ENCODE measurements at regions not wholly inside any gene's neighbourhood (a gene's known extent, or its start where the extent isn't known, plus 50 kb on each side); places are given as distances from the start of the nearest gene placed in this dataset.
"Not testable (repeated sequence)": the region's sequence is repeated elsewhere in the genome, so short reads cannot be mapped to it uniquely, and the experiment has no call there.

DNA sequence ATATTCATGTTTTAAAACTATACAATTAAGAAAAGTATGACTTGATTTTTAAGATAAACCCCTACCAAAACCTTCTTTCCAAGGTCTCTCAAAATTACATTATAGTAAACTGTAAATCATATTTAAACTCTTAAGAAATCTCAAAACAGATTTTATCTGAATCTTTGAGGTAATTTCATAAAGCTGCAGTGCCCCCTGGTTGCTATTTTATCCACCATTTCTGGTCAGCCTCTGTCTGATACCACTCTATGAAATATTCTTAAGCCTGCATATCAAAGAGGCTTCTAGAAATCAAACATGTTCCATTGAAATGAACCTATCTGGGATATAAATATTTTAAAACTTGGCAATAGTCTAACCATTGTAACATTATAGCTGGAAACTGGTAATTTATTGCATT is 317.3 kb downstream of the COL11A1 start:
- Mint-ChIP-seq H3K36me3 (ENCODE audit: low read depth, unreplicated experiment) (no peaks in the 10 kb centered on the region), H3K27me3 (ENCODE audit: unreplicated experiment) (no peaks in the 10 kb centered on the region)
- TF ChIP-seq, protein P1, sequence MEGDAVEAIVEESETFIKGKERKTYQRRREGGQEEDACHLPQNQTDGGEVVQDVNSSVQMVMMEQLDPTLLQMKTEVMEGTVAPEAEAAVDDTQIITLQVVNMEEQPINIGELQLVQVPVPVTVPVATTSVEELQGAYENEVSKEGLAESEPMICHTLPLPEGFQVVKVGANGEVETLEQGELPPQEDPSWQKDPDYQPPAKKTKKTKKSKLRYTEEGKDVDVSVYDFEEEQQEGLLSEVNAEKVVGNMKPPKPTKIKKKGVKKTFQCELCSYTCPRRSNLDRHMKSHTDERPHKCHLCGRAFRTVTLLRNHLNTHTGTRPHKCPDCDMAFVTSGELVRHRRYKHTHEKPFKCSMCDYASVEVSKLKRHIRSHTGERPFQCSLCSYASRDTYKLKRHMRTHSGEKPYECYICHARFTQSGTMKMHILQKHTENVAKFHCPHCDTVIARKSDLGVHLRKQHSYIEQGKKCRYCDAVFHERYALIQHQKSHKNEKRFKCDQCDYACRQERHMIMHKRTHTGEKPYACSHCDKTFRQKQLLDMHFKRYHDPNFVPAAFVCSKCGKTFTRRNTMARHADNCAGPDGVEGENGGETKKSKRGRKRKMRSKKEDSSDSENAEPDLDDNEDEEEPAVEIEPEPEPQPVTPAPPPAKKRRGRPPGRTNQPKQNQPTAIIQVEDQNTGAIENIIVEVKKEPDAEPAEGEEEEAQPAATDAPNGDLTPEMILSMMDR (IDR thresholded peaks at IDR 0.05; ENCODE audit: unreplicated experiment), result no peak

DNA sequence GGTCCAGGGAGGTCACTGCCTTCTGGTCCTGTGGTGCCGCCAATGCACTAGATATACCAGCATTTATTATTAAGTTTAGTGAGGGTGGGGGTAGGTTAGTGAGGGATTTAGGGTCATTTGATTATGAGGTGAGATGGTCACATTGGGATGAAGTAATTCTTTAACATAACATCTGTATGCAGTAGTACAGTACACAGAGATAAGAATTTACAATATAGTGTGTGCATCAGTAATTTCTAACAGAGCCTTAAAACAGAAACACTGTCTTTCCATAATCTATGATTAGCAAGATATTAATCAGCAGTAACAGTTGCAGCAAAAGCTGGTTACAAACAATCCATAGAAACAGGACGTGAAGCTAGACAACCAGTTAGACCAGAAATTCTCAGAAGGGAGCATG is 318.4 kb downstream of the COL11A1 start:
- H3K36me3 Mint-ChIP-seq (ENCODE audit: low read depth, unreplicated experiment); H3K4me3 Mint-ChIP-seq (ENCODE audit: unreplicated experiment); H3K27ac Mint-ChIP-seq (ENCODE audit: unreplicated experiment); DNase-seq (ENCODE audit: low spot score); H3K9me3 Mint-ChIP-seq (ENCODE audit: unreplicated experiment); H3K4me1 Mint-ChIP-seq (ENCODE audit: unreplicated experiment); H3K27me3 Mint-ChIP-seq (ENCODE audit: unreplicated experiment): not testable (repeated sequence)

More for the DNA sequence above, 317.3 kb downstream of the COL11A1 start:
- DNase-seq (ENCODE audit: low spot score), result no peak
- Mint-ChIP-seq H3K4me3 (ENCODE audit: unreplicated experiment) (no peak overlapping the region), H3K4me1 (ENCODE audit: unreplicated experiment) (no peaks in the 10 kb centered on the region), H3K27ac (ENCODE audit: unreplicated experiment) (no peak overlapping the region), H3K9me3 (ENCODE audit: unreplicated experiment) (no peaks in the 10 kb centered on the region)

DNA sequence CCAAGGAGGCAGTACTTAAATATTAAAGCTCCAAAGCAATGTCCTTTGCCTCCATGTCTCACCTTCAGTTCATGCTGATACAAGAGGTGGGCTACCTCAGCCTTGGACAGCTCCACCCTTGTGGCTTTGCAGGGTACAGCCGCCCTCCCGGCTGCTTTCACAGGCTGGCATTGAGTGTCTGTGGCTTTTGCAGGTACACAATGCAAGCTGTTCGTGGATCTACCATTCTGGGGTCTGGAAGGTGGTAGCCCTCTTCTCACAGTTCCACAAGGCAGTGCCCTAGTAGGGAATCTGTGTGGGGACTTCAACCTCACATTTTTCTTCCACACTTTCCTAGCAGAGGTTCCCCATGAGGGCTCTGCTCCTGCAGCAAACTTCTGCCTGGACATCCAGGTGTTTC is 324.8 kb downstream of the COL11A1 start:
- H3K27me3 Mint-ChIP-seq (ENCODE audit: unreplicated experiment), result no peaks in the 10 kb centered on the region
- H3K36me3 Mint-ChIP-seq (ENCODE audit: low read depth, unreplicated experiment), result peaks cover 7% of the 10 kb centered on the region
- H3K4me1 Mint-ChIP-seq (ENCODE audit: unreplicated experiment), result peaks cover 2% of the 10 kb centered on the region
- H3K4me3 Mint-ChIP-seq (ENCODE audit: unreplicated experiment), result no peak overlapping the region
- no peaks in the 10 kb centered on the region for H3K9me3 Mint-ChIP-seq (ENCODE audit: unreplicated experiment)
- no peak for DNase-seq (ENCODE audit: low spot score)
- TF ChIP-seq, protein P1 (IDR thresholded peaks at IDR 0.05; ENCODE audit: unreplicated experiment), result no peak
- no peak overlapping the region for H3K27ac Mint-ChIP-seq (ENCODE audit: unreplicated experiment)

DNA sequence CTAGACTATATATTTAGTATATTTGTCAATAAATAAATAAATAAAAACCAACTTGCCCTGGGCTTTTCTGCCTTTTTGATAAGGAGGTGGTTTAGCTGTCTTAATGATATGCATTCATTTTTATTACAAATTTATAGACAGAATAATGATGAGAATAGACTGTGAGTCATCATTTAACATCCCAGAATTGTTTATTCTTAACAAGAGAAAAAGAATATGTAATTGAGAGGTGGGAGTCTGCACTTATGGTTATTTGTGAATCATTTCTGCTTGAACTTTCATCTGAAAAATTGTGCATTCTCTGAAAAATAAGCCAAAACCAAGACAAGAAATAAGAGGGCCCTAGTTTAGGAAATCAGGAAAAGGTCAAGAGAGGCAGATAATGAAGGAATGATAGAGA is 326.2 kb downstream of the COL11A1 start:
- H3K36me3 Mint-ChIP-seq (ENCODE audit: low read depth, unreplicated experiment), result peaks cover 7% of the 10 kb centered on the region
- no peak for DNase-seq (ENCODE audit: low spot score)
- H3K27me3 Mint-ChIP-seq (ENCODE audit: unreplicated experiment), result no peaks in the 10 kb centered on the region
- peaks cover 2% of the 10 kb centered on the region for H3K4me1 Mint-ChIP-seq (ENCODE audit: unreplicated experiment)
- H3K9me3 Mint-ChIP-seq (ENCODE audit: unreplicated experiment), result no peaks in the 10 kb centered on the region
- no peak overlapping the region for H3K27ac Mint-ChIP-seq (ENCODE audit: unreplicated experiment)
- H3K4me3 Mint-ChIP-seq (ENCODE audit: unreplicated experiment), result no peak overlapping the region
- TF ChIP-seq, protein P1 (IDR thresholded peaks at IDR 0.05; ENCODE audit: unreplicated experiment), result no peak

DNA sequence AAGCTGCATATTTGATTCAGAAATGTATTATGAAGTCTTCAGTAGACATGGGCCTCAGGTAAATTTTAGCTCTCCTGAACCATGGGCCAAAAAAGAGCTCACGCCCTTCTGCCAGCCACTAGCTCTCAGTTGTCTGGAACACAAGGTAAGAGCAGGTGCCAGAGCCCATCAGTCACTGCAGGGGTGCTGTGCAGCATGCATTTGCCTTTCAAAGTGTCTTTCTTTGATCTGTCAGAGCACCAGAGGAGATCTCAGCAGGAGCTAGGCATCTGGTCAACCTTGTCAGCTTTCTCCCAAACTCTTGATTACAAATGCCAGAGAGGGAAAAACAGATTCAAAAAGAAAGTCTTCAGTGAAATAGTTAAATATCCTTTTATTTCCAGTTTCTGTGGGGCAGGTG is 332.3 kb downstream of the COL11A1 start:
- Mint-ChIP-seq H3K27me3 (ENCODE audit: unreplicated experiment) (no peaks in the 10 kb centered on the region), H3K9me3 (ENCODE audit: unreplicated experiment) (no peaks in the 10 kb centered on the region), H3K36me3 (ENCODE audit: low read depth, unreplicated experiment) (no peaks in the 10 kb centered on the region), H3K4me1 (ENCODE audit: unreplicated experiment) (peaks cover 2% of the 10 kb centered on the region), H3K27ac (ENCODE audit: unreplicated experiment) (no peak overlapping the region), H3K4me3 (ENCODE audit: unreplicated experiment) (no peak overlapping the region)
- TF ChIP-seq, protein P1 (IDR thresholded peaks at IDR 0.05; ENCODE audit: unreplicated experiment), result no peak
- DNase-seq (ENCODE audit: low spot score), result no peak

DNA sequence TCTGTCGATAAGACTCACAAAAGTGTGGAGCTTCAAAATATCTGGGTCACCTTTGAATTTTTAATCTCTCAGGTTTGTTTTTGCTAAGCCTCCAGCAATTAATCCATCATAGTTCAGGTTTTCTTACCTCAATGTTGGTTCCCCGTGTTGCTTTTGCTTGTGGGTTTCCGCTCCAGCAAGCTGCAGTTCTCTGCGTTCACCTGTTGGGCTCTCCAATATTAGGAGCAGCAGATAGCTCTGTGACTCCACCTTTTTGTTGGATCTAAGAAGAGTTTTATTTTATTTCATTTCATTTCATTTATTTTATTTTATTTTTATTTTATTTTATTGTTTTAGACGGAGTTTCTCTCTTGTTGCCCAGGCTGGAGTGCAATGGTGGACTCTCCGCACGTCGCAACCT is 335.5 kb downstream of the COL11A1 start:
- no peaks in the 10 kb centered on the region for H3K36me3 Mint-ChIP-seq (ENCODE audit: low read depth, unreplicated experiment)
- H3K27ac Mint-ChIP-seq (ENCODE audit: unreplicated experiment), result no peak overlapping the region
- TF ChIP-seq, protein P1 (IDR thresholded peaks at IDR 0.05; ENCODE audit: unreplicated experiment), result no peak
- no peaks in the 10 kb centered on the region for H3K4me1 Mint-ChIP-seq (ENCODE audit: unreplicated experiment)
- no peak for DNase-seq (ENCODE audit: low spot score)
- H3K4me3 Mint-ChIP-seq (ENCODE audit: unreplicated experiment), result no peak overlapping the region
- no peaks in the 10 kb centered on the region for H3K9me3 Mint-ChIP-seq (ENCODE audit: unreplicated experiment)
- H3K27me3 Mint-ChIP-seq (ENCODE audit: unreplicated experiment), result no peaks in the 10 kb centered on the region

Data from endothelial cell (in vitro differentiated cells).